Natural killer cell (primary cell): ENCODE measurements at regions not wholly inside any gene's neighbourhood (a gene's known extent, or its start where the extent isn't known, plus 50 kb on each side); places are given as distances from the start of the nearest gene placed in this dataset.

Source experiments
- ATAC-seq, 3 donors: fragments of 150-1000 bp in 2 of 3; fragments of 200-7000 bp in 1 of 3; cut with Tn5 transposase; 1 replicate in 1 of 3; 2 replicates in 2 of 3; pipeline ENCODE4 v1.10.0; 2021; ENCODE audit warnings: mild to moderate bottlenecking in 2 of 3, moderate library complexity in 2 of 3
- DNase-seq, 2 donors: peaks; one replicate each; pipeline versions ENCODE4 v3.0.0 to v3.0.0-alpha.2; 2013 to 2021; ENCODE audit warnings: mixed read lengths in 1 of 2
- H3K27ac ChIP-seq: one replicate; pipeline ENCODE4 v1.5.1; 2013; ENCODE audit warnings: mild to moderate bottlenecking, low read length
- H3K27me3 ChIP-seq: one replicate; pipeline ENCODE4 v1.6.1; 2013; ENCODE audit warnings: low read length; ENCODE audit not compliant: control insufficient read depth, insufficient read depth
- H3K36me3 ChIP-seq: one replicate; pipeline ENCODE4 v1.6.1; 2013; ENCODE audit warnings: low read length; ENCODE audit not compliant: control insufficient read depth, insufficient read depth
- H3K4me1 ChIP-seq: one replicate; pipeline ENCODE4 v1.6.1; 2013; ENCODE audit warnings: low read length; ENCODE audit not compliant: control insufficient read depth, insufficient read depth
- H3K4me3 ChIP-seq: one replicate; pipeline ENCODE4 v1.5.1; 2013; ENCODE audit warnings: low read length
- H3K9me3 ChIP-seq: one replicate; pipeline ENCODE4 v1.6.1; 2013; ENCODE audit warnings: low read length; ENCODE audit not compliant: control insufficient read depth, insufficient read depth
- H3K27ac Mint-ChIP-seq, 2 donors: one replicate each; pipeline ENCODE4 v1.8.0; 2022; ENCODE audit warnings: mild to moderate bottlenecking in 2 of 2, mixed read lengths in 2 of 2, moderate library complexity in 1 of 2
- H3K27me3 Mint-ChIP-seq, 2 donors: one replicate each; pipeline ENCODE4 v1.8.0; 2022; ENCODE audit warnings: low read depth in 2 of 2, mixed read lengths in 2 of 2
- H3K36me3 Mint-ChIP-seq: one replicate; pipeline ENCODE4 v1.8.0; 2022; ENCODE audit warnings: mixed read lengths
- H3K4me1 Mint-ChIP-seq, 2 donors: one replicate each; pipeline ENCODE4 v1.8.0; 2022; ENCODE audit warnings: mixed read lengths in 2 of 2
- H3K4me3 Mint-ChIP-seq: one replicate; pipeline ENCODE4 v1.8.0; 2022; ENCODE audit warnings: mild to moderate bottlenecking, moderate library complexity, mixed read lengths
- H3K9me3 Mint-ChIP-seq, 2 donors: one replicate each; pipeline ENCODE4 v1.8.0; 2022; ENCODE audit warnings: mixed read lengths in 2 of 2
- CTCF ChIP-seq: fragments of 200-600 bp; IDR thresholded peaks from one replicate; pipeline ENCODE4 v1.8.0; 2022; ENCODE audit warnings: antibody characterized with exemption
- WGBS: methylation state at CpG from one replicate; pipeline ENCODE4 v1.1.7; 2013; ENCODE audit warnings: missing lambda C conversion rate; ENCODE audit not compliant: insufficient coverage; 5-methylcytosine and 5-hydroxymethylcytosine counted together
- intact Hi-C: fragments of 100-400 bp; cut with micrococcal nuclease; formaldehyde crosslinking; loops from one replicate; pipeline ENCODE4 v1.14.2; 2022

GRCh38 chr2:12223732-12224131 lies 477.3 kb downstream of the LPIN1 start:
- Histone ChIP-seq H3K27me3 (no peaks in the 10 kb centered on the region), H3K9me3 (peaks cover 15% of the 10 kb centered on the region), H3K27ac (no peak overlapping the region), H3K36me3 (no peaks in the 10 kb centered on the region), H3K4me3 (no peak overlapping the region), H3K4me1 (peaks cover 5% of the 10 kb centered on the region)
- DNase-seq (no peak), ATAC-seq (no peak)
- Mint-ChIP-seq H3K9me3 (peaks cover 4 to 8% of the 10 kb centered on the region in 2 donors), H3K27ac (no peak overlapping the region), H3K4me1 (peaks cover 14 to 19% of the 10 kb centered on the region in 2 donors), H3K27me3 (peaks cover 6 to 15% of the 10 kb centered on the region in 2 donors), H3K4me3 (no peak overlapping the region), H3K36me3 (peaks cover 18% of the 10 kb centered on the region)
- TF ChIP-seq CTCF, result no peak
- intact Hi-C loops, result no loop called here
- 81% methylated on average over 6 of the region's 6 CpGs for WGBS

- Histone ChIP-seq H3K27ac (no peak overlapping the region), H3K27me3 (no peaks in the 10 kb centered on the region), H3K4me1 (no peaks in the 10 kb centered on the region), H3K9me3 (peaks cover 15% of the 10 kb centered on the region), H3K36me3 (no peaks in the 10 kb centered on the region), H3K4me3 (no peak overlapping the region)
- Mint-ChIP-seq H3K4me3 (no peak overlapping the region), H3K36me3 (peaks cover 18% of the 10 kb centered on the region), H3K9me3 (peaks cover 4 to 8% of the 10 kb centered on the region in 2 donors), H3K4me1 (no peaks in the 10 kb centered on the region), H3K27ac (no peak overlapping the region), H3K27me3 (peaks cover 9 to 21% of the 10 kb centered on the region in 2 donors)
- intact Hi-C loops, result no loop called here
- DNase-seq, result no peak
- ATAC-seq, result no peak
- TF ChIP-seq CTCF, result no peak
Measured at GRCh38 chr2:12226653-12227052, 480.2 kb downstream of the LPIN1 start.

- WGBS, result 93% methylated on average over 2 of the region's 4 CpGs
- Mint-ChIP-seq H3K36me3 (peaks cover 12% of the 10 kb centered on the region), H3K4me3 (no peak overlapping the region)
Measured at GRCh38 chr2:12227941-12228608, 481.6 kb downstream of the LPIN1 start.

More at GRCh38 chr2:12227941-12228608, 481.6 kb downstream of the LPIN1 start:
- no peak for DNase-seq
- Histone ChIP-seq H3K27me3 (no peaks in the 10 kb centered on the region), H3K27ac (no peak overlapping the region), H3K4me1 (no peaks in the 10 kb centered on the region), H3K9me3 (peaks cover 15% of the 10 kb centered on the region), H3K4me3 (no peak overlapping the region), H3K36me3 (no peaks in the 10 kb centered on the region)
- Mint-ChIP-seq H3K4me1 (no peaks in the 10 kb centered on the region), H3K27ac (no peak overlapping the region), H3K27me3 (peaks cover 6 to 21% of the 10 kb centered on the region in 2 donors), H3K9me3 (peaks cover 2 to 4% of the 10 kb centered on the region in 2 donors)
- ATAC-seq, result no peak
- intact Hi-C loops, result no loop called here
- no peak for TF ChIP-seq CTCF
